GM18858 (cell line): ENCODE measurements at regions not wholly inside any gene's neighbourhood (a gene's known extent, or its start where the extent isn't known, plus 50 kb on each side); places are given as distances from the start of the nearest gene placed in this dataset.

ENCODE experiments used
- ATAC-seq: cut with Tn5 transposase; IDR thresholded peaks from one replicate; pipeline ENCODE4 v1.9.1; 2021; ENCODE audit not compliant: unreplicated experiment

DNA sequence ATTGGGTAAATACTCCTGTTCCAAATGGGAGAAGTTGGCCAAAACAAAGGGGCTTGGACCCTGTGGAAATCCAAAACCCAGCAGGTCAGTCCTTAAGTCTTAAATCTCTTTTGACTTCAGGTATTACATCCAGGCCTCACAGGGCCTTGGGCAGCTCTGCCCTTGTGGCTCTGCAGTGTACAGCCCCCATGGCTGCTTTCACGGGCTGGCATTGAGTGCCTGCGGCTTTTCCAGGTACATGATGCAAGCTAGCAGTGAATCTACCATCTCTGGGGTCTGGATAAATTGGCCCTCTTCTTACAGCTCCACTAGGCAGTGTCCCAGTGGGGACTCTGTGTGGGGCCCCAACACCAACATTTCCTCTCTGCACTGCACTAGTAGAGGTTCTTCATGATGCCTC lies 308.5 kb upstream of the ARRDC3 start:
- ATAC-seq, result no peak

DNA sequence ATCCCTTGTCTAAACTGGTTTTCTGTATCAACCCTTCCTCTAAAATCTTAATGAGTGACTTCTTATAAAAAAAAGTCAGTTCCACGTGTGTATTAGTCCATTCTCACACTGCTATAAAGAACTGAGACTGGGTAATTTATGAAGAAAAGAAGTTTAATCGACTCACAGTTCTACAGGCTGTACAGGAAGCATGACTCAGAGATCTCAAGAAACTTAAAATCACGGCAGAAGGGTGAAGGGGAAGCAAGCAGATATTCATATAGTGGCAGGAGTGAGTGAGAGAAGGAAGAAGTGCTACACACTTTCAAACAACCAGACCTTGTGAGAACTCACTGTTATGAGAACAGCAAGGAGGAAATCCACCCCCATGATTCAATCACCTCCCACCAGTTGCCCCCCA lies 307.8 kb upstream of the ARRDC3 start:
- ATAC-seq, result no peak

DNA sequence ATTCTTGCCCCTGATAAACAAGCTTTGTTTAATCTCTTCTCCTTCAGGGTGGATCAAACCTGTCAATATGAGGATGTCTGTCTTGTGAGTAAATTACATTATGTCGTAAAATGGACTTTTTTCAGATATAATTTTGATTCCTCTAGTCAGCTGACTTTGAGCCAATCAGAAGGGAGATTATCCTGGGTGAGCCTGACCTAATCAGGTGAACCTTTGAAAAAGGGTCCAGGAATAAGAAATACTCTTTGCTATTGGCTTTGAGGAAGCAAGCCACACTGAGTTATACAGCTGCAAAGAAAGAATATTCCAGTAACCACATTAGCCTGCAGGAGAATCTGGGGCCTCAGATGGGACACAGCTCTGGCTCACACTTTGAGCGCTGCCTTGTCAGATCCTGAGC lies 304.3 kb upstream of the ARRDC3 start:
- ATAC-seq, result no peak

DNA sequence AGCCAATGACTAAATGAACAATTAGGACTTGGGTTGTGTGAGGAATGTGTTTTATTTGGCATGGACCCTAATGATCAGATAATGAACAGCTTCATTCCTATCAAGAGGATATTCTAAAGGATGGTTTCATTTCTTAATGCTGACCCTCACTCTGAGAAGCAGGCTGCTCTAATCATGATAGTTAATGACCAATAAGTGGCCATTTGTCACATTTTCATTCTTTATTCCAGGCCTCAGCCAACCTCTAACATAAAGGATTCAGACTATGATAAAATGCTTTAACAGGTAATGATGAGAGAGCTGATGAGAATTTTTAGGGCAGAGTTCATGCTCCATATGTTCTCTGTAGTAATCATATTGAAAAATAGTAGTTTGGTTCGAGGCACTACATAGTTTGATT lies 301.5 kb upstream of the ARRDC3 start:
- ATAC-seq, result no peak

DNA sequence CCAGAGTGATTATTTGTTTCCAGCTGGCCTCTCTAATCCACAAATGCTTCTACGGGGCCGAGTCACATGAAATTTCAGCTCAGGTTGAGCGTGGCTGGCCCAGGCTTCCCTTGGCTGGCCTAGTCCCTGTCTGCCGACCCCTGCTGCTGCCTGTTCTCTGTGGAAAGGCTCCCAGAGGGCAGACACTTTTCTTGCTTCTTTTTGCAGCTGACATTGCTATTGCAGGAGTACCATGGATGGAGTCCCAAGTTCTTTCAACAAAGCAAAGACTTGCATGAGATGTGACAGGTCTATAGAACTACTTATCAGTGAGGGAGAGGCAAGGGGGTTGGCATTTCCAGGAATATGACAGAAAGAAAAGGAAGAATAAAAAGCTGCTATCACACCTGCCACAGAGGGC lies 287.4 kb upstream of the ARRDC3 start:
- no peak for ATAC-seq

DNA sequence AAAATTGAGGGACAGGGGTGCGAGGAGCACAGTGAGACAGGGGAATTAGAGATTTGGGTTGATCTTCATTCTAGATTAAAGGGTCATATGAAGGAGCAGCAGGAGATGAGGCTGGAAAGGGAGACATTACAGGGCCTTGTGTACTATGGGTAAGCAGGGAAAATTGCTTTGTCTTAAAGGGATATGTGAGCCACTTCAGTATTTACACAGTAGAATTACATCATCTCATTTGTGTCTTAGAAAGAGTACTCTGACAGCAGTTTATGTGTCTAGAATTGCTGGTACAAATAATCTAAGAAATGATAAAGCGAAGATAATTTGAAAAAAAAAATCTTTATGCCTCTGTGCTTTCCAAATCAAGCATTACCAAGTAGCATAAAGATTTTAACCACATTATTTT lies 287.0 kb upstream of the ARRDC3 start:
- no peak for ATAC-seq

DNA sequence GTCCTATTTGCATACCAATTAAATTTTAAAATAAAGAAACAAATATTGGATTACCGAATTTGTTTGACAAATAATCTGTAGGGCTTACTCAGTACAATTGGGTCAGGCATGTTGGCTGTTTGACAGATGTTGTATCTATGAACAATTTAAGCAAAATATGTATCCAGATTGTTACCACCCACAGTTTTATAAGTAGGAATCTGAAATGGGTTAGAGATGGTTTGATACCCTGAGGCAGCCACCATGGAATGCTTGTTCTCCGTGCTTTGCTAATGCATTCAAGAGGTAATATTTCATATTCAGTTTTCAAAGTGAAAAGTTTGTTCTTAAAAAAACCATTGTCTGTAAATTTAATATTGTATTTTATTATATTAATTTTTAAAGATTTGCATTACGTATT lies 285.1 kb upstream of the ARRDC3 start:
- no peak for ATAC-seq

DNA sequence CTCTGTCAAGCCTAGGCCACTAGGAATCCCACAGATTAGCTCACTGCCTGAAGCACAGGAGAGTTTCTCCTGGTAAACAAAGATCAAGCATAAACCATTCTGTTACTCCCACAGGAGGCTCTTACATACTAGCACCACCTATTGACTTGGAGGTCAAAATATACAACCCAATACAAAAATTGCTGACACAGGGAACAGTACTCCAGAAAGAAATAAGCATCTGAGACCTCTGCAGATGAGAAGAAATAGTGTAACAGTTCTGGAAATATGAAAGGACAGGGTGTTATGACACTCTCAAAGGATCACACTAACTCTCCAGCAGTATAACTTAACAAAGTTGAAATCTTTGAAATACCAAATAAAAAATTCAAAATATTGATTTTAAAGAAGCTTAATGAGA lies 269.6 kb upstream of the ARRDC3 start:
- no peak for ATAC-seq

DNA sequence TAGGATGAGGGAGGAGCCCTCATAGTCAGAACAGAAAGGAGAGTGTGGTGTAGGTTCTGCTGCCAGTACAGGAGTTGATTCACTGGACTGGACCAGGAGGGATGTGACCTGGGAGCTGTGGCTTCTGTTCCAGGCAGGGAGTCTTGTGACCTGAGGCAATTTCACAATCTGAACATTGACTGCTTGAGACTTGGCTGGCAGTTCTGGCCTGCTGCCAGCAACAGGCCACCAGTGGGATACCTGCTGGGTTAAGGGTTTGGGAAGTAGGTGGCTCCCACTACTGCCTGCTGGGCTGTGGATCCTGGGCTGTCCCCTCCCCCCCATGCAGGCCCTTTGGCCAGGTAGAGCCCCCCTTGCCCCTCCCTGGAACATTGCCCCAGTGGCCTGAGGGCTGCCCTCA lies 268.6 kb upstream of the ARRDC3 start:
- ATAC-seq, result no peak

DNA sequence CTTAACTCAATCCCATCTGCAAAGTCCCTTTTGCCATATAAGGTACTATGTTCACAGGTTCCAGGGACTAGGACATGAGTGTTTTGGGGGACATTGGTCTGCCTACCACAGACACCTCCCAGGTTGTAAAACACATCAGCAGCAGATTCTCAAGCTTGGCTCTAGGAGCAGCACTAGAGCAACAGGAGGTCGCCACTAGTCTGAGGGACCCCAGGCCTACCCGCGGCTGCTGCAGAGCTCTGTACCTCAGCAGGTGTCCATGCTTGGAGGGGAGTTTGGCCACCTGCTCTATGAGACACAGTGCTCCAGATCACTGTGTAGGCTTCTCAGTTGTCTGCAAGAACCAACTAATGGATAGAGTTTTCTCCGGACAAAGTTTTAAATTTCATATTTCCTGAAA lies 262.2 kb upstream of the ARRDC3 start:
- ATAC-seq, result no peak

DNA sequence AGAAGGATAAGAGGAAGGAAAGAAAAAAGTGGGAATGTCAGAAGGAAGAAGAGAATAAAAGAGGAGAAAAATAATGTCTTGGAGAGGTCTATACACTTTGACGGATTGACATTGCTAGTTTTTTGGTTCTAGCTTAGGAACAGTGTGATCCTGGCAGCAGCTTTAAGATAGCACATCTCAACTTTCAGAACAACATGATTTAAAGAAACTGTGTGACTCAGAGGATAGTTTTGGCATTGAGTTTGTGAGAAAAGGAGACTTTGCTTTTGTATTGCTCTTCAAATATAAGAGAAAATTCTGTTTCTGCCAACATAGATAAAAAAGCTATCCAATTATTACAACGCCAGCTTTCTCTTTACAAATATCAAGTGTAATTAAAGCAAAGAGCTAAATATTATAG lies 260.7 kb upstream of the ARRDC3 start:
- no peak for ATAC-seq

DNA sequence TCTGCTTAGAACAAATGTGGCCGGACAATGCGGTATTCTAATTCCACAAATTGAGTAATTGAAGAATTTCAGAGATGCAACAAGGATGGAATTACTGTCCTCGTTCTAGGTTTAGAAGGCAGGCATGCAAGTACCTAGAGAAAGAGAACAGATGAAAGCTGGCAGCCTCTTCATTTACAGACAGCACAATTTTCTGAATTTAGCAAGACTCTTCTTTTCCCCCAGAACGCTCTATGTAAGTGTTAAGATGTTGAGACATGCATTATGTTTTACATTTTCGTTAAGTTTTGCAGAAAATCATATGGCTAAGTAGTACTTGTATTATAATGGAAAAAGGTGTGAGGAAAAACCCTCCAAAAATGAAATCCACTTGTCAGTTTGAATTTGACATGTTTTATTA lies 259.5 kb upstream of the ARRDC3 start:
- no peak for ATAC-seq

DNA sequence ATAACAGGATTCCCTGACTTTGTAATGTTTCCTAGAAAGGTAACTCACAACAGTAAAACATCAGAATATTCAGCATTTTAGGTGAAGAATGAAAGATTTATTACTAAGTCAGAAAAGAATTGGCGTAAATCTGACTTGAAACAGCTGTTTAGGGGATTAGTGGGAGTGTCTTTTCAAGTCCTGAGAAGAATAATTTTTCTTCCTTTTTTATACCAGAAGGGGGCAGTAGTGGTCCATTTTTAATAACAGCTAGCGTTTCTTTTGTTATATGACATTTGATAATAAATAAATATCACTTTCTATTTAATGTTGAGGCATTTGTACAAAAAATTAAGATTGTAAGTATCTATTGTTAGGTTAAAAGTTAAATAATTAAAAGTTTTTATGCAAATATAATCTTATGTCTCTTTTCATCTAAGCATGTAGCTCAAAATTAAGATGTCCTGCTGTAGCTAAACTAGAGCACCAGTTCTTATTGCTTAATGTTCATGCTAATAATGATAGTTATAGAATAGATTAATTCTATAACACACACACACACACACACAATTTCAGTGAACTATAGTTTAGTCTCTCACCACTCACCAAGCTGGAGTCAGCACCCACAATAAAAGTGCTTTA lies 258.7 kb upstream of the ARRDC3 start:
- no peak for ATAC-seq

DNA sequence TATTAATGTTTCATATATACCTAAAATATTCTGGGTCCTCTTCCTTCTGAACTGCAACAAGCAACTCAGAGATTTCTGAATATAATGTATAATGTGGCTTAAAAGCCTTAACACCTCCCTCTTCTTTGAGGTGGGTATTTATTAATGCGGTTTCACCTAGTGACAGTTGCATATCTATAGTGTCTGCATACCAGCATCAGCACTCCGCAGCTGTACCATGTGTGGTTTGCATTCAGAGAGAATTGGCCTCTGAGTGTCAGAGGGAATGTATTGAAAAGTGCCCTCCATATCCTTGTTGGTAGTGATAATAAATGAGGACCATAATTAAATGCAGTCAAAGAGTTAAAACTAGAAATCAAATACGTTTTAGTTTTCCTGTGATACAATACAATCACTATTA lies 256.6 kb upstream of the ARRDC3 start:
- no peak for ATAC-seq

DNA sequence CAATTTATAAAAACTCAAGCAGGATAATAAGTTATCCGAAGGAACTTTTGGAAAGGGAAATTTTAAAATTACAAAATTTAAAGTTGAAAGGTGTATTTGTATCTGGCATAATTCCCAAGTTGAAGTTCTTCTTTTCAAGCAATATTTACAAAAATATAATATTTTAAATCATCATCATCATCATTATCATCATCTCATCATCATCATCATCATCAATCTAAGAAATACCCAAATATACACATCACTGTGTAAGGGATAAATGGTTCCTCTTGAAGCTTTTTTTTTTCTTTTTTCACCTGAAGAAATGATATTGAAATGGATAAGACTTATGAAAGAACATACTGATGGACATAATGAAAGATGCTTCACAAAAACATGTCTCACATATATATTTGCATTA lies 254.9 kb upstream of the ARRDC3 start:
- ATAC-seq, result no peak

DNA sequence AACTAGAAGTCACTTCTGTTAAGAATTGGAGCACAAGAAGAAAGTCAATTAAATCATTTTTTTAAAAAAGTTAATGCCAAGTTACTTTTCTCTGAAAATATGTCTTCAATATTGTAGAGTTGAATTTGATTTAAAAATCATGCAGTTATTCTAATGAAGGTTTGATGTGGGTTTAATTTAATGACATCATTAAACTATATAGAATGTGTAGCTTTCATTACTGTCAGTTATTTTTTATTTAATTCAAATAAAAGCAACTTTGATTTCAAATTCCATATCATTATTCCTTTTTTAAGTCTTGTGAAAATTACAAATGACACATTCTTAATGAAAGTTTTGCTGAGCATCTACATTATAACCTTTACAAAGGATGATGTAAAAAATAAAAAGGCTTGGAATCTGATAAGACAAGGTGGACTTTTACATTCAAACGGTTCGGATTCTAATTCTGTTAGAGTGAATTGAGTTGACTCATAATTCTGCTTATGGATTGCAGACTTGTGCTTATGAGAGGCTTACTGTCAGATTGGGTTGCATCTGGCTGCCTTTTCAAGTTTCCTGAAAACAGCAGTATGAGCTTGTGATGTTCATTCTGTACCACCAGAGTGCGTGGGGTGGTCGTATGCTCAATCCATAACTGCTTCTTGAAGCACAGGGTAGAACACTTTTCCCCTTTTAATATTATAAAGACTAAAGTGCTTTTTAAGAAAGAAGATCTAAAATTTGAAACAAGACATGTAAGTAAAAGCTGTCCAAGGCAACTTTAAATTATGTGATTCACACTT lies 253.0 kb upstream of the ARRDC3 start:
- ATAC-seq, result no peak

DNA sequence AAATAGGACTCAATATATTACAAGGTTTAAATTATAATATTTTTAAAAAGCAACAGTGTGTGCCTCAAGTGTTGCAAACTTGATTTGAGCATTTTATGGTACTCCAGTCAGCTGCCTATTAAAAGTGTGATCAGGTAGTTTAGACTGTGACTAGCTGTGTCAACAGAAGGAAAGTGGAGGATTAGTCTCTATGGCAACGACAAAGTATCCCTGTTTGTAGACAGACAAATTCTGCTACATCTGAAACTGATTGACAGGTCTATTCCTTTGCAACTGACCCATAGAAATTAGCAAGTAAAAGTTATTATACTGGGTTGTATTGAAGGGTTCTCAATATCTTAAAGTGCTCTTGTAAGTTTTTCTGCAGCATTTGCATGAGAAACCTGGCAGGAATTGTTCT lies 249.8 kb upstream of the ARRDC3 start:
- no peak for ATAC-seq

DNA sequence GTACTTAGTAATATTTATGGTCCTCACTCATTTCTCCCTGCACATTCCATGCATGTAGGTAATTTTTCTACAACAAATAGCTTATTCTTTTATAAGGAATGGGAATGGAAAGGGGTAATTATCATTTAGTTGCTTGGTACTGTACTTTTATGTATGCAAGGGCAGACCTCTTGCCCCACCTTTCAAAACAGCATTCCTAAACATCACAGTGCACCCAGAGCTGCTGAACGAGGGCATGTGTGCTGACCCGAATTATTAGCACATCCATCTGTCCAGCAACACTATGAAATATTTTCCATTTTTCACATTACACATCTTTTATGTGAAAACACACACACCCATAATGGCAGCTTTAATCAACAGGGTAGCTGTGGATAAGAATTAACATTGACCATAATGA lies 228.6 kb upstream of the ARRDC3 start:
- no peak for ATAC-seq

DNA sequence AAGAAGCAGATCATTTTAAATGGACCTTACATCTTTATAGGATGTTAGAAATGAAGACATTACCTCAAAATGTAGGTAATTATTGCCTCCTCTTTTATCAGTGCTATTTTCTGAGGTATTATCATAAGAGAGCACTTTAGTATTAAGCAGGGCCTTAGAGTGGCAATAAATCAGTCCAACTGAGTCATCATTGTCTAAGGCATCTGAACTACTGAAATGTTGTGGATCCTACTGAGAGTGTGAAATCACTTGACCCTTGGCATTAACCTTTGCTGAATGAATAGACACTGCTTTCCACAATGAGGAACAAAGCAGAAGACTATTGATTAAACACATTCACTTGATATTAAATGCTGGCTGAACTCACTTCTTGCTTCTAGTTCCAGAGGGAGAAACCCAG lies 224.6 kb upstream of the ARRDC3 start:
- no peak for ATAC-seq

DNA sequence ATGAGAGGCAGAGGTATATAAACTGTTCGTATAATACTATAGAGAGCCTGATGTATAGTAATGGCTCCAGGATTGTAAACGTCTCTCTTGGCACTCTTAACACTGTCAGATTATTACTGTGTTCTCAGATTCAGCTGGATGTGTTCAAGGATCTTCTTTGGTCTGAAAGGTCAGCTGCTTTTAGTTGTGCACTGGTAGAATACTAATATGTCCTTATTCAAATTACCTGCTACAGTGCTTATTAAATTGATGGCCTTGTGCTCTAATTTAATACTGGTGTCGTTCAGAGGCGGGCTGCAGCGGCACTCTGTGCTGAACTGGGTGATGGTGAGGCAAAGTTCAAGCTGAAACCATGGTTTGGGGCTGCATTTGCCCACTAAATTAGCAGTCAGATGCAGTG lies 216.7 kb upstream of the ARRDC3 start:
- no peak for ATAC-seq

DNA sequence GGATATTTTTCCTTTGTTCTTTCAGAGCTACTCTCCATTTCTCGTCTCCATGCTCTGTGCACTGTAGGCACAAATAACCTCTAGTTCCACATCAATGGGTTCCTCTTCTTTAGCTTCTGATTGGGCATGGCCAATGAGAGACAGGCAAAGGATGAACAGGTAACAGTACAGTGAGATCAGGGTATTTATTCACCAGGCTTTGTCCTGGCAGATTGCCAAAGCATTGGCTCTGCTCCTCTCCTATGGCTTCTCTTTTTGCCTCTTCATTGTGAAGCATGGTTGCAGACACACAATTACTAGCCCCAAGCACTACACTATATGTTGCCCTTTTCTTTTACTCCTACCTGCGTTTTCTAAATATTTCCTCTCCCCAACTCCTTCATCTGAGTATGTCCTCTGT lies 215.1 kb upstream of the ARRDC3 start:
- ATAC-seq, result no peak

DNA sequence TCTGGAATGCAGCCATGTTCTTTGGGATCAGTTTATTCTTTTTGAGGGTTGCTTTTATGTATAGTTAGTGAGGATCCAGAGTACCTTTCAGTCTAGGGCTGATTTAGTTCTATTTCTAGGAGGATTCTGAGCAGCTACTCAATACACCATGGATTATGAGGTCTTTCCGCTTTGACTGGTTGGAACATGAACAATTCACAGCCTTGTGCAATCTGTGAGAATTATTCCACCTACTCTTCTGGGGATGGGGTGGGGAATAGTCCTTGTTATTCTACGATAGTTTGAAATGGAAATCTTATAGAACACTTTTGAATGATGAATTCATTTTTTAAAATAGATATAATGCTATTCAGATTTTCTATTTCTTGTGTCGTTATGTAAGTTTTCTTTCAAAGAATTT lies 212.3 kb upstream of the ARRDC3 start:
- no peak for ATAC-seq

DNA sequence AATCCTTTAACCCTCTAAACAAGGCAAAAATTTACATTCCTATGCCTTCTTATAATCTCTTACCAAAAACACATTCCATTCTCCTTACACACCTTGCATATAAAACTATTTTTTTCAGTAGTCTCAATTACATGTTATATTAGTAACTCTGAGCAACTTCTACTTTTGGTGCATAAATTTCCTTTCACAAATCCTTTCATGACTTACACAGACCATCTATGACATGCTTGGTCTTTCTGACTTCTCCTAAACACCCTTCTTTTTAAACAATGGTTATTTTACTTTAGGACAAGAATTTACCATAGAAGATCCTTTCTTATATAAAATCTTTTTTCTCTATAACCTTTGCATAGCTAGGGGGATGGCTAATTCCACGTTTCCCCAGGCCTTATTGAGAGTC lies 208.0 kb upstream of the ARRDC3 start:
- ATAC-seq, result no peak
